HepG2 (cell line): ENCODE measurements at regions not wholly inside any gene's neighbourhood (a gene's known extent, or its start where the extent isn't known, plus 50 kb on each side); places are given as distances from the start of the nearest gene placed in this dataset.

ENCODE experiments used
- ATAC-seq: fragments of 200-7000 bp; cut with Tn5 transposase; 3 replicates; pipeline ENCODE4 v1.9.1; 2020; ENCODE audit warnings: mild to moderate bottlenecking, moderate library complexity
- BruUV-seq: library from RNA; stranded (reverse); fragments of 400-500 nt; replicated peaks from 2 replicates; lab custom pipeline; 2021; lab: Mats Ljungman, UMichigan
- CTCF ChIA-PET: fragments of 300-600 bp; formaldehyde crosslinking; extraction: SDS; loops from one replicate; lab custom pipeline; 2021; ENCODE audit warnings: low total read pairs, inconsistent platforms, low intra/inter-chr PET ratio; lab: Yijun Ruan, JAX
- POLR2A ChIA-PET: fragments of 350-600 bp; sonication (Branson Sonifier 250); formaldehyde crosslinking; loops from one replicate; lab custom pipeline; 2020; ENCODE audit warnings: antibody characterized with exemption, inconsistent platforms; lab: Yijun Ruan, JAX
- DNase-seq: peaks from one replicate; pipeline ENCODE4 v3.0.0-alpha.2; 2015; ENCODE audit warnings: low spot score
- FAIRE-seq: peaks from 3 replicates; lab custom pipeline; 2011; peaks lifted over from hg19 to GRCh38; lab: Jason Lieb, UNC
- H2AFZ ChIP-seq: one replicate; pipeline ENCODE4 v1.6.1; 2011; ENCODE audit warnings: low read length, inconsistent platforms
- H3K27ac ChIP-seq: fragments of 300-600 bp; 3 replicates; pipeline ENCODE4 v1.8.0; 2011; ENCODE audit warnings: mixed run types, mild to moderate bottlenecking, mixed read lengths, low read length, inconsistent platforms; ENCODE audit not compliant: insufficient read depth; ENCODE audit errors: extremely low read length
- H3K27me3 ChIP-seq, 2 experiments: fragments of 200-600 bp in 1 of 2; 2 replicates in 1 of 2; 3 replicates in 1 of 2; pipeline versions ENCODE4 v1.6.0 to v1.8.0; 2011; ENCODE audit warnings: low read length in 2 of 2, mild to moderate bottlenecking in 2 of 2, moderate library complexity in 2 of 2, inconsistent platforms in 1 of 2; ENCODE audit not compliant: insufficient read depth in 2 of 2, control insufficient read depth in 1 of 2
- H3K36me3 ChIP-seq, 2 experiments: fragments of 200-600 bp in 1 of 2; replicated peaks in 1 of 2; 2 replicates in 1 of 2; 3 replicates in 1 of 2; pipeline versions ENCODE4 v1.5.1 to v1.8.0; 2011; ENCODE audit warnings: low read length in 2 of 2, inconsistent platforms in 1 of 2; ENCODE audit not compliant: insufficient read depth in 2 of 2, control insufficient read depth in 1 of 2
- H3K4me1 ChIP-seq: 2 replicates; pipeline ENCODE4 v1.5.1; 2012; ENCODE audit warnings: low read length, inconsistent platforms; ENCODE audit not compliant: insufficient read depth
- H3K4me2 ChIP-seq: 2 replicates; pipeline ENCODE4 v1.6.0; 2011; ENCODE audit warnings: low read depth, low read length, inconsistent platforms
- H3K4me3 ChIP-seq, 3 experiments: fragments of 200-600 bp in 1 of 3; sonication (generic), shearing (Covaris generic) in 1 of 3; replicated peaks in 1 of 3; 2 replicates each; pipeline ENCODE4 v1.5.1; 2011 to 2016; ENCODE audit warnings: low read length in 3 of 3, inconsistent platforms in 2 of 3, low read depth in 2 of 3, mild to moderate bottlenecking in 2 of 3, control low read depth in 1 of 3, mixed read lengths in 1 of 3; ENCODE audit not compliant: insufficient read depth in 1 of 3
- H3K79me2 ChIP-seq: one replicate; pipeline ENCODE4 v1.6.1; 2011; ENCODE audit warnings: low read length, inconsistent platforms; ENCODE audit not compliant: insufficient read depth
- H3K9ac ChIP-seq: 2 replicates; pipeline ENCODE4 v1.6.0; 2011; ENCODE audit warnings: mild to moderate bottlenecking, low read depth, low read length, inconsistent platforms; ENCODE audit not compliant: insufficient read depth
- H3K9me3 ChIP-seq: 2 replicates; pipeline ENCODE4 v1.5.1; 2012; ENCODE audit warnings: mild to moderate bottlenecking, low read length
- H4K20me1 ChIP-seq: 2 replicates; pipeline ENCODE4 v1.6.0; 2011; ENCODE audit warnings: inconsistent platforms, mild to moderate bottlenecking, low read length, moderate library complexity; ENCODE audit not compliant: insufficient read depth
- ARHGAP35 ChIP-seq: sonication (generic); formaldehyde crosslinking; IDR thresholded peaks from 2 replicates; pipeline ENCODE4 v1.9.0; 2022; ENCODE audit warnings: mild to moderate bottlenecking, inconsistent platforms, moderate library complexity, missing genetic modification reagents, borderline replicate concordance
- DPF2 ChIP-seq: sonication (generic); formaldehyde crosslinking; IDR thresholded peaks from 2 replicates; pipeline ENCODE4 v1.4.0; 2020; ENCODE audit warnings: mild to moderate bottlenecking, low read depth, missing genetic modification reagents, borderline replicate concordance
- ELF3 ChIP-seq: IDR thresholded peaks from 2 replicates; pipeline ENCODE4 v1.6.1; 2016; ENCODE audit warnings: missing genetic modification reagents, missing compliant biosample characterization
- ELK4 ChIP-seq: sonication (generic); formaldehyde crosslinking; IDR thresholded peaks from 2 replicates; pipeline ENCODE4 v1.9.0; 2021; ENCODE audit warnings: missing genetic modification reagents, borderline replicate concordance
- GTF3A ChIP-seq: sonication (generic); formaldehyde crosslinking; conservative IDR thresholded peaks from 2 replicates; pipeline ENCODE4 v1.4.0; 2020; ENCODE audit warnings: mild to moderate bottlenecking, missing genetic modification reagents
- HCFC1 ChIP-seq: fragments of 150-350 bp; IDR thresholded peaks from 2 replicates; pipeline ENCODE4 v1.6.1; 2014; ENCODE audit warnings: low read depth, low read length
- IRF1 ChIP-seq: sonication (generic); formaldehyde crosslinking; IDR thresholded peaks from 2 replicates; pipeline ENCODE4 v1.4.0; 2020; ENCODE audit warnings: low read depth, mild to moderate bottlenecking, missing genetic modification reagents
- IRF2 ChIP-seq: IDR thresholded peaks from 2 replicates; pipeline ENCODE4 v1.6.1; 2018; ENCODE audit warnings: missing genetic modification reagents, missing compliant biosample characterization
- JUN ChIP-seq: sonication (generic); formaldehyde crosslinking; IDR thresholded peaks from 2 replicates; pipeline ENCODE4 v1.4.0; 2020; ENCODE audit warnings: mild to moderate bottlenecking, missing genetic modification reagents
- SYNCRIP ChIP-seq: fragments of 200-400 bp; formaldehyde crosslinking; IDR thresholded peaks from 2 replicates; pipeline ENCODE4 v1.6.1; 2018; ENCODE audit warnings: mild to moderate bottlenecking, low read depth, low read length; ENCODE audit not compliant: insufficient read depth
- ZBTB26 ChIP-seq: IDR thresholded peaks from 2 replicates; pipeline ENCODE4 v1.6.1; 2016; ENCODE audit warnings: missing compliant biosample characterization, missing genetic modification reagents, borderline replicate concordance
- WGBS: methylation state at CpG from one replicate; pipeline ENCODE4 v1.1.6; 2017; ENCODE audit warnings: low lambda C conversion rate; 5-methylcytosine and 5-hydroxymethylcytosine counted together
- in situ Hi-C: cut with HindIII; loops from 2 replicates; pipeline ENCODE4 v1.10.0; 2017; ENCODE audit warnings: low pct_unique_long_range_greater_than_20kb; ENCODE audit not compliant: extremely low pct_ligation_motif_present
- intact Hi-C: fragments of 100-400 bp; cut with micrococcal nuclease; formaldehyde crosslinking; loops from one replicate; pipeline ENCODE4 v1.10.0; 2022; ENCODE audit not compliant: unreplicated experiment

GRCh38 chr2:36235426-36235825 lies 120.2 kb upstream of the CRIM1 start:
- H3K79me2 ChIP-seq, result no peaks in the 10 kb centered on the region
- BruUV-seq, result no TSS peak
- H2AFZ ChIP-seq, result no peak overlapping the region
- no peaks in the 10 kb centered on the region for H3K4me1 ChIP-seq
- ChIA-PET POLR2A (no interaction called here), CTCF (no interaction called here)
- DNase-seq (no peak), ATAC-seq (no peak), FAIRE-seq (no peak)
- H3K9ac ChIP-seq, result no peak overlapping the region
- no peak overlapping the region for H3K4me3 ChIP-seq
- H3K4me2 ChIP-seq, result no peak overlapping the region
- no peaks in the 10 kb centered on the region for H4K20me1 ChIP-seq
- intact Hi-C loops, result no loop called here
- no peak overlapping the region for H3K27ac ChIP-seq
- H3K36me3 ChIP-seq, result no peaks in the 10 kb centered on the region
- TF ChIP-seq ELF3 (CRISPR knock-in tag), result no peak
- TF ChIP-seq ELK4 (CRISPR knock-in tag), result no peak
- TF ChIP-seq JUN, result no peak
- TF ChIP-seq IRF1 (CRISPR knock-in tag), result no peak
- no peak for TF ChIP-seq SYNCRIP
- TF ChIP-seq ZBTB26 (CRISPR knock-in tag), result no peak
- TF ChIP-seq HCFC1, result no peak
- TF ChIP-seq ARHGAP35 (CRISPR knock-in tag), result no peak
- TF ChIP-seq GTF3A (CRISPR knock-in tag), result no peak
- no peak for TF ChIP-seq DPF2
- TF ChIP-seq IRF2 (CRISPR knock-in tag), result no peak
- 11% methylated on average over 3 of the region's 3 CpGs for WGBS
- in situ Hi-C loops, result no loop called here
- H3K27me3 ChIP-seq, result no peaks in the 10 kb centered on the region
- H3K9me3 ChIP-seq, result no peaks in the 10 kb centered on the region
